Neural cell (in vitro differentiated cells): ENCODE measurements at regions not wholly inside any gene's neighbourhood (a gene's known extent, or its start where the extent isn't known, plus 50 kb on each side); places are given as distances from the start of the nearest gene placed in this dataset.

Experiments used
- CTCF ChIP-seq: fragments of 450-650 bp; IDR thresholded peaks from 2 replicates; pipeline ENCODE4 v1.5.1; 2014; ENCODE audit warnings: antibody characterized with exemption, mild to moderate bottlenecking, moderate library complexity; ENCODE audit not compliant: poor library complexity, severe bottlenecking
- EP300 ChIP-seq: fragments of 450-650 bp; conservative IDR thresholded peaks from 2 replicates; pipeline ENCODE4 v1.6.1; 2014; ENCODE audit warnings: antibody characterized with exemption, mild to moderate bottlenecking, moderate library complexity; ENCODE audit not compliant: poor library complexity, severe bottlenecking
- EZH2 ChIP-seq: fragments of 200-600, 300-800 bp; shearing (Covaris generic), sonication (generic); IDR thresholded peaks from 2 replicates; pipeline ENCODE4 v1.6.1; 2014; ENCODE audit warnings: antibody characterized with exemption, low read length, borderline replicate concordance, mild to moderate bottlenecking; ENCODE audit not compliant: insufficient read depth, poor library complexity, severe bottlenecking
- POLR2AphosphoS5 ChIP-seq: IDR thresholded peaks from 2 replicates; pipeline ENCODE4 v1.6.1; 2012
- RAD21 ChIP-seq: fragments of 450-650 bp; conservative IDR thresholded peaks from 2 replicates; pipeline ENCODE4 v1.6.1; 2014; ENCODE audit warnings: antibody characterized with exemption, mild to moderate bottlenecking, moderate library complexity
- REST ChIP-seq: IDR thresholded peaks from 2 replicates; pipeline ENCODE4 v1.6.1; 2012; ENCODE audit warnings: borderline replicate concordance
- SMC3 ChIP-seq: fragments of 450-650 bp; conservative IDR thresholded peaks from 2 replicates; pipeline ENCODE4 v1.6.1; 2014; ENCODE audit warnings: antibody characterized with exemption, mild to moderate bottlenecking, moderate library complexity; ENCODE audit not compliant: poor library complexity
- TAF1 ChIP-seq: IDR thresholded peaks from 2 replicates; pipeline ENCODE4 v1.6.1; 2012; ENCODE audit warnings: low read depth

- no peak for TF ChIP-seq CTCF
- TF ChIP-seq SMC3: no peak
- TF ChIP-seq EZH2: no peak
- no peak for TF ChIP-seq EP300
- TF ChIP-seq POLR2AphosphoS5: no peak
- TF ChIP-seq REST: no peak
- TF ChIP-seq TAF1: no peak
- TF ChIP-seq RAD21: no peak
Observed at GRCh38 chr2:82731824-82732223, 1727.3 kb downstream of the SUCLG1 start.
